ENCODE measurements at regions not wholly inside any gene's neighbourhood (a gene's known extent, or its start where the extent isn't known, plus 50 kb on each side); places are given as distances from the start of the nearest gene placed in this dataset.

GRCh38 chr4:32798471-32799159 lies 2078.4 kb downstream of the PCDH7 start:
- Histone ChIP-seq H3K4me3 (ENCODE audit: insufficient read length, low read depth) (no peak overlapping the region), H3K9me3 (ENCODE audit: insufficient read depth, low read length) (no peaks in the 10 kb centered on the region), H3K36me3 (ENCODE audit: insufficient read depth, insufficient read length, low read length) (no peaks in the 10 kb centered on the region), H3K9ac (ENCODE audit: insufficient read length, low read depth) (no peak overlapping the region), H3K27me3 (ENCODE audit: insufficient read depth, insufficient read length) (no peaks in the 10 kb centered on the region), H3K4me1 (ENCODE audit: insufficient read depth, insufficient read length) (no peaks in the 10 kb centered on the region)
- DNase-seq (ENCODE audit: low read depth, low spot score): no peak
- no peak for TF ChIP-seq ZNF274 (IDR thresholded peaks at IDR 0.05; ENCODE audit: low read depth, low read length)
- no peak for TF ChIP-seq YY1 (IDR thresholded peaks at IDR 0.05; ENCODE audit: insufficient read depth, insufficient read length)

- no peak for DNase-seq (ENCODE audit: low read depth, low spot score)
- TF ChIP-seq SUZ12 (IDR thresholded peaks at IDR 0.05; ENCODE audit: extremely low read depth, insufficient read depth, insufficient read length): no peak
- no peak for TF ChIP-seq ZNF274 (IDR thresholded peaks at IDR 0.05; ENCODE audit: low read depth, low read length)
- no peak for TF ChIP-seq YY1 (IDR thresholded peaks at IDR 0.05; ENCODE audit: insufficient read depth, insufficient read length)
- no peaks in the 10 kb centered on the region for H3K27me3 ChIP-seq (ENCODE audit: insufficient read depth, insufficient read length)
- H3K36me3 ChIP-seq (ENCODE audit: insufficient read depth, insufficient read length, low read length): no peaks in the 10 kb centered on the region
- peaks cover 32% of the 10 kb centered on the region for H3K9me3 ChIP-seq (ENCODE audit: insufficient read depth, low read length)
- no peaks in the 10 kb centered on the region for H3K4me1 ChIP-seq (ENCODE audit: insufficient read depth, insufficient read length)
- H3K4me3 ChIP-seq (ENCODE audit: insufficient read length, low read depth): no peak overlapping the region
- H3K9ac ChIP-seq (ENCODE audit: insufficient read length, low read depth): no peak overlapping the region
Observed at GRCh38 chr4:32824336-32824735, 2104.2 kb downstream of the PCDH7 start.

- Histone ChIP-seq H3K9me3 (ENCODE audit: insufficient read depth, low read length) (peaks cover 32% of the 10 kb centered on the region), H3K36me3 (ENCODE audit: insufficient read depth, insufficient read length, low read length) (no peaks in the 10 kb centered on the region), H3K4me1 (ENCODE audit: insufficient read depth, insufficient read length) (no peaks in the 10 kb centered on the region), H3K27me3 (ENCODE audit: insufficient read depth, insufficient read length) (no peaks in the 10 kb centered on the region), H3K9ac (ENCODE audit: insufficient read length, low read depth) (no peak overlapping the region), H3K4me3 (ENCODE audit: insufficient read length, low read depth) (no peak overlapping the region)
- DNase-seq (ENCODE audit: low read depth, low spot score): no peak
- TF ChIP-seq SUZ12 (IDR thresholded peaks at IDR 0.05; ENCODE audit: extremely low read depth, insufficient read depth, insufficient read length): no peak
- no peak for TF ChIP-seq YY1 (IDR thresholded peaks at IDR 0.05; ENCODE audit: insufficient read depth, insufficient read length)
- no peak for TF ChIP-seq ZNF274 (IDR thresholded peaks at IDR 0.05; ENCODE audit: low read depth, low read length)
Observed at GRCh38 chr4:32826169-32826568, 2106.0 kb downstream of the PCDH7 start.

- no peak for DNase-seq (ENCODE audit: low read depth, low spot score)
- H3K4me1 ChIP-seq (ENCODE audit: insufficient read depth, insufficient read length): no peaks in the 10 kb centered on the region
- TF ChIP-seq SUZ12 (IDR thresholded peaks at IDR 0.05; ENCODE audit: extremely low read depth, insufficient read depth, insufficient read length) (no peak), YY1 (IDR thresholded peaks at IDR 0.05; ENCODE audit: insufficient read depth, insufficient read length) (no peak), ZNF274 (IDR thresholded peaks at IDR 0.05; ENCODE audit: low read depth, low read length) (no peak)
- no peaks in the 10 kb centered on the region for H3K27me3 ChIP-seq (ENCODE audit: insufficient read depth, insufficient read length)
- H3K4me3 ChIP-seq (ENCODE audit: insufficient read length, low read depth): no peak overlapping the region
- no peak overlapping the region for H3K9ac ChIP-seq (ENCODE audit: insufficient read length, low read depth)
- H3K9me3 ChIP-seq (ENCODE audit: insufficient read depth, low read length): peaks cover 20% of the 10 kb centered on the region
- no peaks in the 10 kb centered on the region for H3K36me3 ChIP-seq (ENCODE audit: insufficient read depth, insufficient read length, low read length)
Observed at GRCh38 chr4:32830160-32830559, 2110.0 kb downstream of the PCDH7 start.

GRCh38 chr4:32831104-32831503 lies 2110.9 kb downstream of the PCDH7 start:
- TF ChIP-seq ZNF274 (IDR thresholded peaks at IDR 0.05; ENCODE audit: low read depth, low read length): no peak
- no peak for TF ChIP-seq SUZ12 (IDR thresholded peaks at IDR 0.05; ENCODE audit: extremely low read depth, insufficient read depth, insufficient read length)
- no peak for TF ChIP-seq YY1 (IDR thresholded peaks at IDR 0.05; ENCODE audit: insufficient read depth, insufficient read length)
- Histone ChIP-seq H3K36me3 (ENCODE audit: insufficient read depth, insufficient read length, low read length) (no peaks in the 10 kb centered on the region), H3K4me1 (ENCODE audit: insufficient read depth, insufficient read length) (no peaks in the 10 kb centered on the region), H3K4me3 (ENCODE audit: insufficient read length, low read depth) (no peak overlapping the region), H3K9ac (ENCODE audit: insufficient read length, low read depth) (no peak overlapping the region), H3K27me3 (ENCODE audit: insufficient read depth, insufficient read length) (no peaks in the 10 kb centered on the region), H3K9me3 (ENCODE audit: insufficient read depth, low read length) (peaks cover 10% of the 10 kb centered on the region)
- no peak for DNase-seq (ENCODE audit: low read depth, low spot score)

- H3K27me3 ChIP-seq (ENCODE audit: insufficient read depth, insufficient read length): no peaks in the 10 kb centered on the region
- DNase-seq (ENCODE audit: low read depth, low spot score): no peak
- no peaks in the 10 kb centered on the region for H3K9me3 ChIP-seq (ENCODE audit: insufficient read depth, low read length)
Observed at GRCh38 chr4:32840461-32841189, 2120.5 kb downstream of the PCDH7 start.

GRCh38 chr4:32841217-32841616 lies 2121.0 kb downstream of the PCDH7 start:
- Histone ChIP-seq H3K9me3 (ENCODE audit: insufficient read depth, low read length) (no peaks in the 10 kb centered on the region), H3K9ac (ENCODE audit: insufficient read length, low read depth) (no peak overlapping the region), H3K4me1 (ENCODE audit: insufficient read depth, insufficient read length) (no peaks in the 10 kb centered on the region), H3K36me3 (ENCODE audit: insufficient read depth, insufficient read length, low read length) (no peaks in the 10 kb centered on the region), H3K27me3 (ENCODE audit: insufficient read depth, insufficient read length) (no peaks in the 10 kb centered on the region), H3K4me3 (ENCODE audit: insufficient read length, low read depth) (no peak overlapping the region)
- DNase-seq (ENCODE audit: low read depth, low spot score): no peak
- TF ChIP-seq YY1 (IDR thresholded peaks at IDR 0.05; ENCODE audit: insufficient read depth, insufficient read length): no peak
- no peak for TF ChIP-seq SUZ12 (IDR thresholded peaks at IDR 0.05; ENCODE audit: extremely low read depth, insufficient read depth, insufficient read length)
- TF ChIP-seq ZNF274 (IDR thresholded peaks at IDR 0.05; ENCODE audit: low read depth, low read length): no peak

More at GRCh38 chr4:32840461-32841189, 2120.5 kb downstream of the PCDH7 start:
- Histone ChIP-seq H3K4me1 (ENCODE audit: insufficient read depth, insufficient read length) (no peaks in the 10 kb centered on the region), H3K4me3 (ENCODE audit: insufficient read length, low read depth) (no peak overlapping the region), H3K9ac (ENCODE audit: insufficient read length, low read depth) (no peak overlapping the region), H3K36me3 (ENCODE audit: insufficient read depth, insufficient read length, low read length) (no peaks in the 10 kb centered on the region)
- TF ChIP-seq ZNF274 (IDR thresholded peaks at IDR 0.05; ENCODE audit: low read depth, low read length): no peak
- TF ChIP-seq YY1 (IDR thresholded peaks at IDR 0.05; ENCODE audit: insufficient read depth, insufficient read length): no peak
- TF ChIP-seq SUZ12 (IDR thresholded peaks at IDR 0.05; ENCODE audit: extremely low read depth, insufficient read depth, insufficient read length): no peak

All from NT2/D1 (cell line).